Transverse colon (tissue), 4 donors: ENCODE measurements at regions not wholly inside any gene's neighbourhood (a gene's known extent, or its start where the extent isn't known, plus 50 kb on each side); places are given as distances from the start of the nearest gene placed in this dataset.

Experiments
- DNase-seq: peaks from one replicate; pipeline ENCODE4 v3.0.0-alpha.2; 2019
- H3K27ac ChIP-seq, 4 donors: fragments of 200-600 bp; sonication (generic); 2 replicates each; pipeline ENCODE4 v1.5.1; 2016 to 2018; ENCODE audit warnings: inconsistent platforms in 4 of 4
- H3K27me3 ChIP-seq: fragments of 200-600 bp; sonication (generic); 2 replicates; pipeline ENCODE4 v1.5.1; 2017; ENCODE audit warnings: inconsistent platforms
- H3K36me3 ChIP-seq, 4 donors: fragments of 200-600 bp; sonication (generic); 2 replicates each; pipeline ENCODE4 v1.5.1; 2017 to 2019; ENCODE audit warnings: inconsistent platforms in 4 of 4
- H3K4me1 ChIP-seq, 4 donors: fragments of 200-600 bp; sonication (generic); 2 replicates each; pipeline ENCODE4 v1.5.1; 2017 to 2020; ENCODE audit warnings: inconsistent platforms in 4 of 4
- H3K4me3 ChIP-seq, 4 donors: fragments of 200-600 bp; sonication (generic); 1 replicate in 1 of 4; 2 replicates in 3 of 4; pipeline versions ENCODE4 v1.5.1 to v1.6.1; 2017 to 2019; ENCODE audit warnings: inconsistent platforms in 4 of 4
- H3K9me3 ChIP-seq, 2 donors: fragments of 200-600 bp; sonication (generic); 2 replicates each; pipeline ENCODE4 v1.5.1; 2017 to 2019; ENCODE audit warnings: inconsistent platforms in 2 of 2
- EP300 ChIP-seq: sonication (generic); formaldehyde crosslinking; IDR thresholded peaks from one replicate; pipeline ENCODE4 v1.6.1; 2017; ENCODE audit warnings: antibody characterized with exemption, low read depth
- POLR2A ChIP-seq: fragments of 450-650 bp; IDR thresholded peaks from one replicate; pipeline ENCODE4 v1.6.1; 2016; ENCODE audit warnings: antibody characterized with exemption, mild to moderate bottlenecking, moderate library complexity
- POLR2AphosphoS5 ChIP-seq, 3 donors: sonication (generic); formaldehyde crosslinking; IDR thresholded peaks; one replicate each; pipeline ENCODE4 v1.6.1; 2016; ENCODE audit warnings: antibody characterized with exemption in 3 of 3
- WGBS, 2 donors: methylation state at CpG; one replicate each; pipeline ENCODE4 v1.1.5; 2018; ENCODE audit warnings: low coverage in 1 of 2; 5-methylcytosine and 5-hydroxymethylcytosine counted together
- in situ Hi-C, 4 donors: fragments of 200-750 bp; cut with MboI; loops; one replicate each; pipeline versions ENCODE4 v1.15.0 to v1.15.1; 2017; ENCODE audit warnings: low sequenced_read_pairs in 3 of 4, low pct_ligation_motif_present in 1 of 4, low pct_unique_long_range_greater_than_20kb in 1 of 4
- intact Hi-C: fragments of 100-400 bp; cut with DNase I; formaldehyde crosslinking; loops from one replicate; pipeline ENCODE4 v1.15.1; 2023; ENCODE audit warnings: low total_unique reads
- TF ChIP-seq, protein P1 (sequence below), 5 experiments: fragments of 200-600 bp in 3 of 5; fragments of 450-650 bp in 2 of 5; sonication (generic) in 3 of 5; IDR thresholded peaks; 1 replicate in 2 of 5; 2 replicates in 3 of 5; pipeline ENCODE4 v1.5.1; 2016 to 2017; ENCODE audit warnings: antibody characterized with exemption in 5 of 5, inconsistent platforms in 3 of 5, mild to moderate bottlenecking in 2 of 5, moderate library complexity in 1 of 5

DNA sequence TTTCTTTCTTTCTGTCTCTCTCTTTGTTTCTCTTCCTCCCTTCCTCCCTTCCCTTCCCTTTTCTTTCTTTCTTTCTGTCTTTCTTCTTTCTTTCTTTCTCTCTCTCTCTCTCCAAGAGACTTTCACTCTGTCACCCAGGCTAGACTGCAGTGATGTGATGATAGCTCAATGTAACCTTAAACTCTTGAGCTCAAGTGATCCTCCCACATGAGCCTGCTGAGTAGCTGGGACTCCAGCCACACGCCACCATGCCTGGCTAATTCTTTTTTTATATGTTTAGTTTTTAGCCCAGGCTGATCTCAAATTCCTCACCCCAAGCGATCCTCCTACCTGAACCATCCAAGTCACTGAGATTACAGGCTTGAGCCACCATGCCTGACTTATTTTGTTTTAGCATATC lies 64.3 kb upstream of the EMCN start:
- DNase-seq = no peak
- intact Hi-C loops = no loop called here
- Histone ChIP-seq H3K9me3 (no peaks in the 10 kb centered on the region), H3K4me1 (no peaks in the 10 kb centered on the region), H3K27ac (no peak overlapping the region), H3K4me3 (no peak overlapping the region), H3K36me3 (no peaks in the 10 kb centered on the region), H3K27me3 (no peaks in the 10 kb centered on the region)
- TF ChIP-seq EP300 (no peak), POLR2AphosphoS5 (IDR thresholded peaks at IDR 0.05) (no peak), POLR2A (no peak)
- TF ChIP-seq, protein P1, sequence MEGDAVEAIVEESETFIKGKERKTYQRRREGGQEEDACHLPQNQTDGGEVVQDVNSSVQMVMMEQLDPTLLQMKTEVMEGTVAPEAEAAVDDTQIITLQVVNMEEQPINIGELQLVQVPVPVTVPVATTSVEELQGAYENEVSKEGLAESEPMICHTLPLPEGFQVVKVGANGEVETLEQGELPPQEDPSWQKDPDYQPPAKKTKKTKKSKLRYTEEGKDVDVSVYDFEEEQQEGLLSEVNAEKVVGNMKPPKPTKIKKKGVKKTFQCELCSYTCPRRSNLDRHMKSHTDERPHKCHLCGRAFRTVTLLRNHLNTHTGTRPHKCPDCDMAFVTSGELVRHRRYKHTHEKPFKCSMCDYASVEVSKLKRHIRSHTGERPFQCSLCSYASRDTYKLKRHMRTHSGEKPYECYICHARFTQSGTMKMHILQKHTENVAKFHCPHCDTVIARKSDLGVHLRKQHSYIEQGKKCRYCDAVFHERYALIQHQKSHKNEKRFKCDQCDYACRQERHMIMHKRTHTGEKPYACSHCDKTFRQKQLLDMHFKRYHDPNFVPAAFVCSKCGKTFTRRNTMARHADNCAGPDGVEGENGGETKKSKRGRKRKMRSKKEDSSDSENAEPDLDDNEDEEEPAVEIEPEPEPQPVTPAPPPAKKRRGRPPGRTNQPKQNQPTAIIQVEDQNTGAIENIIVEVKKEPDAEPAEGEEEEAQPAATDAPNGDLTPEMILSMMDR (IDR thresholded peaks at IDR 0.05) = no peak
- WGBS, 2 donors = 68 to 76% methylated on average over 2 of the region's 2 CpGs
- in situ Hi-C loops = no loop called here

DNA sequence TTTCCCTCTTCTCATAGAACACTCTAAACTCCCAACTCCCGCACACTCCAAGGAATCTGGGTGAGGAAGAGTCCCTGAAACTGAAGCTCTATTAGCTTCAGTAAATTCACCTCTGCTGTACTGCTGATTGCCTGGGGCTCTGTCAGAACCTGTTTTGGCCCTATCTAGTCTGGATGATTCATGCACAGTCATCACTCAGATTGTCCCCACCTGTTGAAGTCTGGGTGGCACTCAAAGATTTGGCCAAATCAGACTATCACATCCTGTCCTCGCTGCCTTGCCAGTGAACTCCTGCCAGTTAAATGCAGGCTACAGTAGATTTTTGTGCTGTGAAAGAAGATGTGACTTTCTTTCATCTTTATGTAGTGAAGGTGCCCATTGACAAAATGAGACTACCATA lies 63.5 kb upstream of the EMCN start:
- TF ChIP-seq, protein P1 (IDR thresholded peaks at IDR 0.05) = no peak
- no peak for TF ChIP-seq EP300
- no peak for TF ChIP-seq POLR2AphosphoS5 (IDR thresholded peaks at IDR 0.05)
- no peak for TF ChIP-seq POLR2A
- WGBS, 2 donors = 57 to 77% methylated on average over 1 to 2 of the region's 2 CpGs
- no peaks in the 10 kb centered on the region for H3K36me3 ChIP-seq
- H3K27me3 ChIP-seq = no peaks in the 10 kb centered on the region
- intact Hi-C loops (no loop called here), in situ Hi-C loops (no loop called here)
- no peaks in the 10 kb centered on the region for H3K4me1 ChIP-seq
- no peak for DNase-seq
- H3K27ac ChIP-seq = no peak overlapping the region
- H3K9me3 ChIP-seq = no peaks in the 10 kb centered on the region
- H3K4me3 ChIP-seq = no peak overlapping the region

GRCh38 chr4:100576570-100576969 lies 58.7 kb upstream of the EMCN start:
- Histone ChIP-seq H3K4me1 (no peaks in the 10 kb centered on the region), H3K36me3 (no peaks in the 10 kb centered on the region), H3K4me3 (no peak overlapping the region), H3K9me3 (no peaks in the 10 kb centered on the region), H3K27ac (no peak overlapping the region), H3K27me3 (no peaks in the 10 kb centered on the region)
- DNase-seq = no peak
- 84 to 85% methylated on average over 3 of the region's 3 CpGs for WGBS, 2 donors
- intact Hi-C loops = no loop called here
- in situ Hi-C loops = no loop called here
- TF ChIP-seq POLR2AphosphoS5 (IDR thresholded peaks at IDR 0.05) (no peak), EP300 (no peak), POLR2A (no peak)
- TF ChIP-seq, protein P1 (IDR thresholded peaks at IDR 0.05) = no peak

GRCh38 chr4:100574607-100575006 lies 56.8 kb upstream of the EMCN start:
- no peak for DNase-seq
- Histone ChIP-seq H3K36me3 (no peaks in the 10 kb centered on the region), H3K4me1 (no peaks in the 10 kb centered on the region), H3K27me3 (no peaks in the 10 kb centered on the region), H3K9me3 (no peaks in the 10 kb centered on the region), H3K27ac (no peak overlapping the region), H3K4me3 (no peak overlapping the region)
- TF ChIP-seq EP300 (no peak), POLR2AphosphoS5 (IDR thresholded peaks at IDR 0.05) (no peak), POLR2A (no peak)
- TF ChIP-seq, protein P1 (IDR thresholded peaks at IDR 0.05) = no peak
- in situ Hi-C loops (no loop called here), intact Hi-C loops (no loop called here)
- 67 to 80% methylated on average over 2 of the region's 2 CpGs for WGBS, 2 donors
